IMR-90 (cell line): ENCODE measurements at regions not wholly inside any gene's neighbourhood (a gene's known extent, or its start where the extent isn't known, plus 50 kb on each side); places are given as distances from the start of the nearest gene placed in this dataset.

Source experiments
- BHLHE40 ChIP-seq: fragments of 150-350 bp; IDR thresholded peaks from 2 replicates; pipeline ENCODE4 v1.6.1; 2016; ENCODE audit warnings: mild to moderate bottlenecking, low read depth, low read length
- CEBPB ChIP-seq: IDR thresholded peaks from 2 replicates; pipeline ENCODE4 v1.6.1; 2012; ENCODE audit warnings: low read depth, low read length, improper control_type of control experiment
- CTCF ChIP-seq: conservative IDR thresholded peaks from 2 replicates; pipeline ENCODE4 v1.5.1; 2012; ENCODE audit warnings: mild to moderate bottlenecking, low read depth, low read length, improper control_type of control experiment
- MAZ ChIP-seq: IDR thresholded peaks from 2 replicates; pipeline ENCODE4 v1.6.1; 2012; ENCODE audit warnings: low read depth, mild to moderate bottlenecking, low read length, improper control_type of control experiment, moderate library complexity, borderline replicate concordance
- POLR2A ChIP-seq: IDR thresholded peaks from 2 replicates; pipeline ENCODE4 v1.6.1; 2012; ENCODE audit warnings: mild to moderate bottlenecking, low read depth, low read length
- USF2 ChIP-seq: fragments of 150-350 bp; IDR thresholded peaks from 2 replicates; pipeline ENCODE4 v1.6.1; 2017; ENCODE audit warnings: mild to moderate bottlenecking, antibody characterized with exemption, low read length, low read depth

DNA sequence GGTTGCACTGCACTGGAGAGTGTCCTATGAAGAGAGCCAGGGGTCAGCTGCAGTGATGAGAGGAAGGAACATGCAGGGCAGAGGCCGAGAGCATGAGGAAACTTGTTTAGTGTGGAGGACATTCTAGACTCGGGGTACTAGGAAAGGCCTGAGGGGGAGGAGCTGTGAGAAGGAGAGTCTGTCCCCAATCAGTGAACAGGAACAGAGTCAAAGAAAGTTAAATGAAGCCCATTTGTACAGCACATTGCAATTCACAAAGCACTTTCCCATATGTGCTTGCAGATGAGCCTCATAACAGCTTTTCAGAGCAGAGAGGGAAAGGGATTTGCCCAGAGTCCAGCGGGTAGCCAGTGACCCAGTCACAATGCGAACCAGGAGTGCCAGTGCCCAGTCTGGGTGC, 83.4 kb downstream of the NAV1 start:
- no peak for TF ChIP-seq CTCF
- no peak for TF ChIP-seq POLR2A
- TF ChIP-seq USF2 = no peak
- no peak for TF ChIP-seq CEBPB
- no peak for TF ChIP-seq MAZ
- TF ChIP-seq BHLHE40 = no peak
